ENCODE measurements at regions not wholly inside any gene's neighbourhood (a gene's known extent, or its start where the extent isn't known, plus 50 kb on each side); places are given as distances from the start of the nearest gene placed in this dataset.

DNA sequence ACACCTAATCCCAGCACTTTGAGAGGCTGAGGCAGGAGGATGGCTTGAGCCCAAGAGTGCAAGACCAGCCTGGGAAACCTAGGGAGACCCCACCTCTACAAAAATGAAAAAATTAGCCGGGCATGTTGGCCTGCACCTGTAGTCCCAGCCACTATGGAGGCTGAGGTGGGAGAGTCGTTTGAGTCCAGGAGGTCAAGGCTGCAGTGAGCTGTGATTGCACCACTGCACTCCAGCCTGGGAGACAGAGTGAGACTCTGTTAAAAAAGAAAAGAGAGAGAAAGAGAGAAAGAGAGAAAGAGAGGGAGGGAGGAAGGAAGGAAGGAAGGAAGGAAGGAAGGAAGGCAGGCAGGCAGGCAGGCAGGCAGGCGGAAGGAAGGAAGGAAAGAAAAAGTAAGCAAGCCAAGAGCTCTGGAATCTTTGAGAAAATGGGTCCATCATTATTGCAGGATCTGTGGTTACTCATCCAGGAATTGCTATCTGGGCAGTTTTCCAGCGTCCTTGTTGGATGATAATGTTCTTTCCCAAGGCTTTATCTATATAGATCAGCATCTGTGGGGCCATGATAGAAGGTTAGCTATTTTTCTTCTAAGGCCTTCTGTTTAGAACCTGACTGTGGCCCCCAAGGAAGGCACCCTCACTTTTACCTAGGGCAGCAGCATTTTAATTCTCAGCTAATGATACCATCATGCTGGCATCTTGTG, 533.2 kb upstream of the CDH5 start:
- Histone ChIP-seq H3K4me1 (ENCODE audit: control insufficient read depth in 2 of 2, insufficient read depth in 2 of 2, low read length in 2 of 2) (no peaks in the 10 kb centered on the region), H3K27ac (ENCODE audit: low read depth, low read length) (no peak overlapping the region), H3K9me3 (ENCODE audit: control insufficient read depth in 2 of 3, low read length in 3 of 3) (no peaks in the 10 kb centered on the region), H3K27me3 (ENCODE audit: control insufficient read depth in 2 of 2, insufficient read depth in 2 of 2, low read length in 2 of 2) (no peaks in the 10 kb centered on the region), H3K36me3 (ENCODE audit: control insufficient read depth in 2 of 3, insufficient read depth in 3 of 3, low read length in 3 of 3) (no peaks in the 10 kb centered on the region), H3K4me3 (ENCODE audit: low read length) (no peak overlapping the region)
- intact Hi-C loops (cut with micrococcal nuclease): no loop called here
- CTCF ChIA-PET: no interaction called here
- H3K27me3 Mint-ChIP-seq: peaks cover 0 to 5% (median 4%) of the 10 kb centered on the region in 5 donors
- H3K4me3 Mint-ChIP-seq: no peak overlapping the region
- no peak for ATAC-seq
- H3K4me1 Mint-ChIP-seq: no peaks in the 10 kb centered on the region
- H3K9me3 Mint-ChIP-seq: peaks cover 0 to 3% (median 0%) of the 10 kb centered on the region in 11 donors
- H3K27ac Mint-ChIP-seq: no peak overlapping the region
- no peaks in the 10 kb centered on the region for H3K36me3 Mint-ChIP-seq
- POLR2A ChIA-PET: no interaction called here
- no peak for DNase-seq

DNA sequence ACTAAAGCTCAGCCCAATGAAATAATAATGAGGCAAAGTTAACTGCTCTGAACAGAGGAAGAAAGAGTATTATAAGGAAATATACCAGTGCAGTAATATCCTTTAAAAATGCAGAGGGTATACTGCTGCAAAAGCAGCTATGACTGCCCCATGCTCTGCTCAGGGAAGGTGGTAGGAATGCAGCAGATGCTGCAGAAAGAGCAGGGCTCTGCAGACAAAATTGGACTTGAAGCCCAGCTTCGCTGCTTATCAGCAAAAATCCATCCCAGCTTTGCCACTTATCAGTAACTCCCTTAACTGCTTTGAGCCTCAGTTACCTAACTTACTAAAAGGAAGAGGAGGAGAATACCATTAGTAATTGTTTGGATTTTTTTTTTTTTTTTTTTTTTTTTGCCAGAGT, 533.8 kb upstream of the CDH5 start:
- H3K36me3 ChIP-seq (ENCODE audit: control insufficient read depth in 2 of 3, insufficient read depth in 3 of 3, low read length in 3 of 3): no peaks in the 10 kb centered on the region
- ATAC-seq (no peak), DNase-seq (no peak)
- no peaks in the 10 kb centered on the region for H3K9me3 ChIP-seq (ENCODE audit: control insufficient read depth in 2 of 3, low read length in 3 of 3)
- H3K27me3 ChIP-seq (ENCODE audit: control insufficient read depth in 2 of 2, insufficient read depth in 2 of 2, low read length in 2 of 2): no peaks in the 10 kb centered on the region
- H3K4me1 Mint-ChIP-seq: no peaks in the 10 kb centered on the region
- H3K4me3 ChIP-seq (ENCODE audit: low read length): no peak overlapping the region
- peaks cover 0 to 5% (median 2%) of the 10 kb centered on the region in 11 donors for H3K9me3 Mint-ChIP-seq
- no peaks in the 10 kb centered on the region for H3K4me1 ChIP-seq (ENCODE audit: control insufficient read depth in 2 of 2, insufficient read depth in 2 of 2, low read length in 2 of 2)
- peaks cover 0 to 10% (median 4%) of the 10 kb centered on the region in 5 donors for H3K27me3 Mint-ChIP-seq
- H3K4me3 Mint-ChIP-seq: no peak overlapping the region
- no peaks in the 10 kb centered on the region for H3K36me3 Mint-ChIP-seq
- H3K27ac ChIP-seq (ENCODE audit: low read depth, low read length): no peak overlapping the region
- ChIA-PET POLR2A (no interaction called here), CTCF (no interaction called here)
- intact Hi-C loops (cut with micrococcal nuclease): no loop called here
- no peak overlapping the region for H3K27ac Mint-ChIP-seq

DNA sequence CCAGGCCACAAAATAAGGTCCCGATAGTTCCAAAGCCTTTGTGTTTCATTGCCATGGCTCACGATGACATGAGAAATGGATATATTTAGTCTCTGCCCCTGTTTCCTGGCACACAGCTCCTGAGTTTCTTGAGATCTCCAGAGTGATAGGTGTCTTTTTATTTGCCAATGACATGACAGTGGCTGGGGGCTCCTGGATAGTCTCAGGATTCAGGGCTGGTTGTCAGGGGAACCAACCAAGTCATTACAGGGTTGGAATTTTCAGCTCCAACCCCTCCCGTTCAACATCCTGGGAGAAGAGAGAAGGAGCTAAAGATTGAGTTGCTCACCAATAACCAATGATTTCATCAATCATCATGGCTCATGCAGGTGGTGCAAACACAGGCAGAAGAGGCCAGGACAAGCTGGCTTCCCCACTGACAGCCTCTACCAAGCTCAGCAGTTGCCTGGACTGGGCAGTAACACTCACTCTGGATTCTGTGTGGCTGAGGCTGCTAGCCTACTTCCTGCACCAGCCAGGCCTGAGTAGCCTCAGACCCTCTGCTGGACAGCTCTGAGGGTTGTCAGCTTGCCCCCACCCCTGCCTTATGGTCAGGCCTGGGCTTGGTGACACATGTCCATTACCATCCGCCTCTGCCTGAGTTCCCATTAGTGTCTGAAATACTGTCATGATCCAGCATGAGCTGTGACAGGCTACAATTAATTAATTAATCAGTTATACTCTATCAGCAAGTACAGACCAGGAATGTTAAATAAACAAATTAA, 534.4 kb upstream of the CDH5 start:
- Histone ChIP-seq H3K27me3 (ENCODE audit: control insufficient read depth in 2 of 2, insufficient read depth in 2 of 2, low read length in 2 of 2) (no peaks in the 10 kb centered on the region), H3K36me3 (ENCODE audit: control insufficient read depth in 2 of 3, insufficient read depth in 3 of 3, low read length in 3 of 3) (no peaks in the 10 kb centered on the region), H3K4me1 (ENCODE audit: control insufficient read depth in 2 of 2, insufficient read depth in 2 of 2, low read length in 2 of 2) (no peaks in the 10 kb centered on the region), H3K27ac (ENCODE audit: low read depth, low read length) (no peak overlapping the region), H3K9me3 (ENCODE audit: control insufficient read depth in 2 of 3, low read length in 3 of 3) (no peaks in the 10 kb centered on the region), H3K4me3 (ENCODE audit: low read length) (no peak overlapping the region)
- CTCF ChIA-PET: no interaction called here
- no peak overlapping the region for H3K27ac Mint-ChIP-seq
- H3K36me3 Mint-ChIP-seq: no peaks in the 10 kb centered on the region
- H3K4me1 Mint-ChIP-seq: no peaks in the 10 kb centered on the region
- intact Hi-C loops (cut with micrococcal nuclease): no loop called here
- no peak for ATAC-seq
- peaks cover 0 to 10% (median 5%) of the 10 kb centered on the region in 5 donors for H3K27me3 Mint-ChIP-seq
- peaks cover 0 to 8% (median 2%) of the 10 kb centered on the region in 11 donors for H3K9me3 Mint-ChIP-seq
- POLR2A ChIA-PET: no interaction called here
- no peak for DNase-seq
- H3K4me3 Mint-ChIP-seq: no peak overlapping the region

DNA sequence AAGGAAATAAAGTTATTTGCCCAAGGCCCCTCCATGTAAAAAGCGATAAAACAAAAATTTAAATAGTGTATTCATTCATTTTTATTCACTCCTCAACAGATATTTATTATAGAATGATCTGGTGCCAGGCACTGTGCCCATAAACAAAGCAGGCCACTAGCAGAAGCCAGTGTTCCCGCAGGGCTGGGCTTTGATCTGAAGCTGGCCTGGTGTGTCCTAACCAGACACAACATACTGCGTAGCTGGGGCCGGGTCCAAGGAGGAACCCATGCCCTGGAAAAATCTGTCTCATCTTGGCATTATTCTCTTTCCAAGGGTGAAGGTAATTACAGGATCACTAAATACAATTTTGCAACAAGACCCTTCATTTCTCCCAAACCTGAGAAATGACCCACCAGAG, 537.4 kb upstream of the CDH5 start:
- ATAC-seq (no peak), DNase-seq (no peak)
- Histone ChIP-seq H3K27ac (ENCODE audit: low read depth, low read length) (no peak overlapping the region), H3K9me3 (ENCODE audit: control insufficient read depth in 2 of 3, low read length in 3 of 3) (no peaks in the 10 kb centered on the region), H3K27me3 (ENCODE audit: control insufficient read depth in 2 of 2, insufficient read depth in 2 of 2, low read length in 2 of 2) (no peaks in the 10 kb centered on the region), H3K4me3 (ENCODE audit: low read length) (no peak overlapping the region), H3K4me1 (ENCODE audit: control insufficient read depth in 2 of 2, insufficient read depth in 2 of 2, low read length in 2 of 2) (no peaks in the 10 kb centered on the region), H3K36me3 (ENCODE audit: control insufficient read depth in 2 of 3, insufficient read depth in 3 of 3, low read length in 3 of 3) (no peaks in the 10 kb centered on the region)
- ChIA-PET CTCF (no interaction called here), POLR2A (no interaction called here)
- no peaks in the 10 kb centered on the region for H3K36me3 Mint-ChIP-seq
- no peak overlapping the region for H3K4me3 Mint-ChIP-seq
- peaks cover 0 to 2% (median 0%) of the 10 kb centered on the region in 7 donors for H3K4me1 Mint-ChIP-seq
- no peak overlapping the region for H3K27ac Mint-ChIP-seq
- intact Hi-C loops (cut with micrococcal nuclease): no loop called here
- peaks cover 0 to 10% (median 5%) of the 10 kb centered on the region in 5 donors for H3K27me3 Mint-ChIP-seq
- peaks cover 0 to 12% (median 2%) of the 10 kb centered on the region in 11 donors for H3K9me3 Mint-ChIP-seq

DNA sequence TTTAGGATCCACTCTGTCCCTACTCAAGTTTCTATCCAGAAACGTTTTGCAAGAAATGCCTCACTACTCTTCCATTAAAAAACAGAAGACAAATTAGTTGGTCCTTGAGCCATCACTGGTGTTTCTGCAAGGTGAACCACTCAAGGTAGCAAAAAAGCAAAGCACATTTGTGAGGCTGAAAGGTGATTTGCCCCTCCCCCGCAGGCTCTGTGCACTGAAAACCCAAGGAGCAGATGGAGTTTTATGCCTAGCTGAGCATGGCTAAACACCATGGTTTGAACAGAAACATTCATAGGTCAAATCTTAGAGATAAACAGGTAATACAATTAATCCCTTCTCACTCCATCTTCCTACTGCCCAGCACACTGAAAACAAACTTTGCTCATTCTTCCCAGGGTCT, 538.2 kb upstream of the CDH5 start:
- peaks cover 0 to 10% (median 5%) of the 10 kb centered on the region in 5 donors for H3K27me3 Mint-ChIP-seq
- no peak overlapping the region for H3K4me3 ChIP-seq (ENCODE audit: low read length)
- H3K27ac Mint-ChIP-seq: no peak overlapping the region
- CTCF ChIA-PET: no interaction called here
- peaks cover 0 to 2% (median 0%) of the 10 kb centered on the region in 7 donors for H3K4me1 Mint-ChIP-seq
- intact Hi-C loops (cut with micrococcal nuclease): no loop called here
- POLR2A ChIA-PET: no interaction called here
- no peaks in the 10 kb centered on the region for H3K4me1 ChIP-seq (ENCODE audit: control insufficient read depth in 2 of 2, insufficient read depth in 2 of 2, low read length in 2 of 2)
- H3K27me3 ChIP-seq (ENCODE audit: control insufficient read depth in 2 of 2, insufficient read depth in 2 of 2, low read length in 2 of 2): no peaks in the 10 kb centered on the region
- ATAC-seq (no peak), DNase-seq (no peak)
- H3K4me3 Mint-ChIP-seq: no peak overlapping the region
- no peak overlapping the region for H3K27ac ChIP-seq (ENCODE audit: low read depth, low read length)
- no peaks in the 10 kb centered on the region for H3K9me3 ChIP-seq (ENCODE audit: control insufficient read depth in 2 of 3, low read length in 3 of 3)
- no peaks in the 10 kb centered on the region for H3K36me3 ChIP-seq (ENCODE audit: control insufficient read depth in 2 of 3, insufficient read depth in 3 of 3, low read length in 3 of 3)
- peaks cover 0 to 12% (median 2%) of the 10 kb centered on the region in 11 donors for H3K9me3 Mint-ChIP-seq
- no peaks in the 10 kb centered on the region for H3K36me3 Mint-ChIP-seq

DNA sequence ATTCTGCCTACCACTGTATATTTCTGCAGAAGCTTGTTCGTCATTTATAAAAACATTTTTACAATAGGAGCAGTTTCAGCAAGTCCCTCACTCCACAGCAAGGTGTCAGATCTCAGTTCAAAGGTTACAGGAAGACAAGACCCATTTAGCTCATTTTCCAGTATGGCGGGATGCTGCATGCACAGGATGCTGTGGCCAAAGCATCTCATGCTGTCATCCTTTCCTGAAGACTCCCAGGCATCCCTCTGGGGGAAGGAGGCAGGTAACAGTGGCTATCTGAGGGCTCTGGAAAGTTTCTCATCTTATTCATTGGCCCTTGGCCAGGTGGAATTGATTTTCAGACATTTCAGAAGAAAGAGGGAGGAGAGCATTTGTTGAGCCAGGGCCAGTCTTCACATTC, 539.3 kb upstream of the CDH5 start:
- ChIA-PET POLR2A (no interaction called here), CTCF (no interaction called here)
- Mint-ChIP-seq H3K9me3 (peaks cover 0 to 12% (median 2%) of the 10 kb centered on the region in 11 donors), H3K4me1 (peaks cover 0 to 2% (median 0%) of the 10 kb centered on the region in 7 donors), H3K27me3 (peaks cover 0 to 10% (median 5%) of the 10 kb centered on the region in 5 donors), H3K4me3 (no peak overlapping the region), H3K36me3 (no peaks in the 10 kb centered on the region), H3K27ac (no peak overlapping the region)
- intact Hi-C loops (cut with micrococcal nuclease): no loop called here
- ATAC-seq (no peak), DNase-seq (no peak)
- H3K27ac ChIP-seq (ENCODE audit: low read depth, low read length): no peak overlapping the region
- H3K4me3 ChIP-seq (ENCODE audit: low read length): no peak overlapping the region
- no peaks in the 10 kb centered on the region for H3K9me3 ChIP-seq (ENCODE audit: control insufficient read depth in 2 of 3, low read length in 3 of 3)
- no peaks in the 10 kb centered on the region for H3K36me3 ChIP-seq (ENCODE audit: control insufficient read depth in 2 of 3, insufficient read depth in 3 of 3, low read length in 3 of 3)
- no peaks in the 10 kb centered on the region for H3K27me3 ChIP-seq (ENCODE audit: control insufficient read depth in 2 of 2, insufficient read depth in 2 of 2, low read length in 2 of 2)
- no peaks in the 10 kb centered on the region for H3K4me1 ChIP-seq (ENCODE audit: control insufficient read depth in 2 of 2, insufficient read depth in 2 of 2, low read length in 2 of 2)

Measured in naive thymus-derived CD4-positive, alpha-beta T cell (primary cell).